Panc1 (cell line): ENCODE measurements at regions not wholly inside any gene's neighbourhood (a gene's known extent, or its start where the extent isn't known, plus 50 kb on each side); places are given as distances from the start of the nearest gene placed in this dataset.

ENCODE experiments used
- ATAC-seq: fragments of 200-7000 bp; cut with Tn5 transposase; 2 replicates; pipeline ENCODE4 v1.9.1; 2020; ENCODE audit warnings: mild to moderate bottlenecking, moderate library complexity
- BruUV-seq: library from RNA; stranded (reverse); fragments of 400-500 nt; replicated peaks from 2 replicates; lab custom pipeline; 2021; lab: Mats Ljungman, UMichigan
- CTCF ChIA-PET: fragments of 300-600 bp; sonication (Branson Sonifier 250); formaldehyde crosslinking; loops from one replicate; lab custom pipeline; 2022; ENCODE audit warnings: antibody characterized with exemption; lab: Charles Lee
- POLR2A ChIA-PET: fragments of 300-600 bp; sonication (Branson Sonifier 250); formaldehyde crosslinking; loops from one replicate; lab custom pipeline; 2022; ENCODE audit warnings: antibody characterized with exemption; lab: Charles Lee
- DNase-seq: peaks from one replicate; pipeline ENCODE4 v3.0.0-alpha.2; 2010; ENCODE audit warnings: low read depth, low spot score
- H3K27ac ChIP-seq: 2 replicates; pipeline ENCODE4 v1.5.1; 2011; ENCODE audit warnings: mild to moderate bottlenecking, low read length, inconsistent platforms
- H3K27me3 ChIP-seq: fragments of 200-500 bp; sonication (Bioruptor generic); 2 replicates; pipeline ENCODE4 v1.6.0; 2014; ENCODE audit warnings: low read length, inconsistent platforms; ENCODE audit not compliant: control insufficient read depth, insufficient read depth
- H3K36me3 ChIP-seq: fragments of 200-500 bp; sonication (Bioruptor generic); 2 replicates; pipeline ENCODE4 v1.5.1; 2014; ENCODE audit warnings: inconsistent platforms, mild to moderate bottlenecking, low read length, moderate library complexity; ENCODE audit not compliant: control insufficient read depth, insufficient read depth
- H3K4me1 ChIP-seq: 2 replicates; pipeline ENCODE4 v1.5.1; 2011; ENCODE audit warnings: inconsistent platforms, mild to moderate bottlenecking, low read length, moderate library complexity; ENCODE audit not compliant: control insufficient read depth, insufficient read depth
- H3K4me3 ChIP-seq, 2 experiments: 2 replicates each; pipeline ENCODE4 v1.5.1; 2011 to 2012; ENCODE audit warnings: low read depth in 2 of 2, low read length in 2 of 2, mild to moderate bottlenecking in 2 of 2, inconsistent platforms in 1 of 2, moderate library complexity in 1 of 2
- H3K9me3 ChIP-seq: fragments of 200-500 bp; sonication (Bioruptor generic); 2 replicates; pipeline ENCODE4 v1.5.1; 2014; ENCODE audit warnings: low read depth, mild to moderate bottlenecking, inconsistent platforms, low read length, moderate library complexity; ENCODE audit not compliant: control insufficient read depth, insufficient read depth
- POLR2AphosphoS5 ChIP-seq: IDR thresholded peaks from 2 replicates; pipeline ENCODE4 v1.6.1; 2012; ENCODE audit warnings: mild to moderate bottlenecking, low read depth, low read length, moderate library complexity
- SIN3A ChIP-seq: IDR thresholded peaks from 2 replicates; pipeline ENCODE4 v1.6.1; 2012; ENCODE audit warnings: low read depth, mild to moderate bottlenecking, low read length, moderate library complexity, borderline replicate concordance; ENCODE audit not compliant: insufficient read depth
- TCF7L2 ChIP-seq: IDR thresholded peaks from 2 replicates; pipeline ENCODE4 v1.6.1; 2011; ENCODE audit warnings: mild to moderate bottlenecking, low read depth, low read length, inconsistent platforms
- in situ Hi-C: cut with HindIII; loops from 2 replicates; pipeline ENCODE4 v1.10.0; 2016; ENCODE audit warnings: low sequenced_read_pairs, low pct_unique_long_range_greater_than_20kb
- intact Hi-C: fragments of 100-400 bp; cut with micrococcal nuclease; formaldehyde crosslinking; loops from one replicate; pipeline ENCODE4 v1.10.0; 2022; ENCODE audit not compliant: unreplicated experiment
- TF ChIP-seq, protein P1 (sequence below): fragments of 450-650 bp; IDR thresholded peaks from 2 replicates; pipeline ENCODE4 v1.5.1; 2017; ENCODE audit warnings: mild to moderate bottlenecking
- TF ChIP-seq, protein P2 (sequence below), 2 experiments: IDR thresholded peaks; 2 replicates each; pipeline ENCODE4 v1.6.1; 2011 to 2012; ENCODE audit warnings: low read depth in 2 of 2, control low read depth in 1 of 2, low read length in 1 of 2, mild to moderate bottlenecking in 1 of 2, moderate library complexity in 1 of 2; ENCODE audit not compliant: insufficient read depth in 1 of 2

DNA sequence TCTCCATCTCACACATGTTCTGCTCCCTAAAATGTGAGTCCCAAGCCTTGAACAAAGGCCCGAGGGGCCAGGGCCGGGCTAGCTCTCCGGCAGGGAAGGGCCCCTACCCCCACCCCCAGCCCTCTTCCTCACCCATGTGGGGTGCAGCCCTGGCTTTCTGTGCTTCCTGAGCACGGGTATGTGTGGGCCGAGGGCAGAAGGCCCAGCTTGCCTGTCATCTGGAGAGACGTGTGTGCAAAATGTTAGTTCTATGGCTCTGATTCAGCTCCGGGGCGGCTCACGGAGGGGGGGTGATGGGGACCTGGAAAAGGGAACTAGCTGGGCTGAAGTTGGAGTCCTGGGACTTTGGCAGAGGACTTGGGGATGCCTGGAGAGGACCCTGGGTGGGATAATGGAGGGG lies 90.3 kb upstream of the ARAP3 start:
- intact Hi-C loops = no loop called here
- ChIA-PET CTCF (no interaction called here), POLR2A (no interaction called here)
- in situ Hi-C loops = no loop called here
- Histone ChIP-seq H3K27me3 (peaks cover 2% of the 10 kb centered on the region; the same call in 1 of the 2 replicates), H3K4me1 (no peaks in the 10 kb centered on the region), H3K27ac (no peak overlapping the region), H3K9me3 (no peaks in the 10 kb centered on the region), H3K4me3 (no peak overlapping the region), H3K36me3 (no peaks in the 10 kb centered on the region)
- ATAC-seq = no peak
- no peak for TF ChIP-seq POLR2AphosphoS5
- TF ChIP-seq SIN3A = no peak
- no TSS peak for BruUV-seq
- DNase-seq = no peak

DNA sequence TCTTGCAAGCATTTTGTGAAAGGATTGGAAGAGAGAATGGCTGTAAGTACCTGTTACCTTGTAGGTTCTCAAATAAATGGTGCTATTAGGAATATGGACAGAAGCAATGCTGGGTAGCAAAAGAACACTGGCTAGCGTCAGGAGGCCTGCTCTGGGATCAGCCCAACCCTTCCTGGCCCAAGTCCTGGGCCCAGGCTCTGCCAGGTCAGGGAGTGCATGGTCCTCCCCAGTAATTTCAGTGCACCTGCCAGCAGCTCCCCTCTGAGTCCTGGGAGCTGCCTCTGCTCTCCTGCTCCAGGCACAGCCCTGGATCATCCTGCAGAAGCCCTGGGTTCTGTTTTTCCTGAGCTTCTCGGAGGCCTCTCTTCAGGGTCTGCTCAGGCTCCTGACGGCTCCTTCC lies 89.5 kb upstream of the ARAP3 start:
- CTCF ChIA-PET = no interaction called here
- Histone ChIP-seq H3K4me3 (no peak overlapping the region), H3K27me3 (peaks cover 2% of the 10 kb centered on the region; the same call in 1 of the 2 replicates), H3K36me3 (no peaks in the 10 kb centered on the region), H3K9me3 (no peaks in the 10 kb centered on the region), H3K4me1 (no peaks in the 10 kb centered on the region), H3K27ac (no peak overlapping the region)
- ATAC-seq (no peak), DNase-seq (no peak)
- BruUV-seq = no TSS peak
- in situ Hi-C loops (no loop called here), intact Hi-C loops (no loop called here)
- TF ChIP-seq, protein P1, sequence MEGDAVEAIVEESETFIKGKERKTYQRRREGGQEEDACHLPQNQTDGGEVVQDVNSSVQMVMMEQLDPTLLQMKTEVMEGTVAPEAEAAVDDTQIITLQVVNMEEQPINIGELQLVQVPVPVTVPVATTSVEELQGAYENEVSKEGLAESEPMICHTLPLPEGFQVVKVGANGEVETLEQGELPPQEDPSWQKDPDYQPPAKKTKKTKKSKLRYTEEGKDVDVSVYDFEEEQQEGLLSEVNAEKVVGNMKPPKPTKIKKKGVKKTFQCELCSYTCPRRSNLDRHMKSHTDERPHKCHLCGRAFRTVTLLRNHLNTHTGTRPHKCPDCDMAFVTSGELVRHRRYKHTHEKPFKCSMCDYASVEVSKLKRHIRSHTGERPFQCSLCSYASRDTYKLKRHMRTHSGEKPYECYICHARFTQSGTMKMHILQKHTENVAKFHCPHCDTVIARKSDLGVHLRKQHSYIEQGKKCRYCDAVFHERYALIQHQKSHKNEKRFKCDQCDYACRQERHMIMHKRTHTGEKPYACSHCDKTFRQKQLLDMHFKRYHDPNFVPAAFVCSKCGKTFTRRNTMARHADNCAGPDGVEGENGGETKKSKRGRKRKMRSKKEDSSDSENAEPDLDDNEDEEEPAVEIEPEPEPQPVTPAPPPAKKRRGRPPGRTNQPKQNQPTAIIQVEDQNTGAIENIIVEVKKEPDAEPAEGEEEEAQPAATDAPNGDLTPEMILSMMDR = no peak
- TF ChIP-seq POLR2AphosphoS5 = no peak
- TF ChIP-seq SIN3A = no peak
- TF ChIP-seq, protein P2, sequence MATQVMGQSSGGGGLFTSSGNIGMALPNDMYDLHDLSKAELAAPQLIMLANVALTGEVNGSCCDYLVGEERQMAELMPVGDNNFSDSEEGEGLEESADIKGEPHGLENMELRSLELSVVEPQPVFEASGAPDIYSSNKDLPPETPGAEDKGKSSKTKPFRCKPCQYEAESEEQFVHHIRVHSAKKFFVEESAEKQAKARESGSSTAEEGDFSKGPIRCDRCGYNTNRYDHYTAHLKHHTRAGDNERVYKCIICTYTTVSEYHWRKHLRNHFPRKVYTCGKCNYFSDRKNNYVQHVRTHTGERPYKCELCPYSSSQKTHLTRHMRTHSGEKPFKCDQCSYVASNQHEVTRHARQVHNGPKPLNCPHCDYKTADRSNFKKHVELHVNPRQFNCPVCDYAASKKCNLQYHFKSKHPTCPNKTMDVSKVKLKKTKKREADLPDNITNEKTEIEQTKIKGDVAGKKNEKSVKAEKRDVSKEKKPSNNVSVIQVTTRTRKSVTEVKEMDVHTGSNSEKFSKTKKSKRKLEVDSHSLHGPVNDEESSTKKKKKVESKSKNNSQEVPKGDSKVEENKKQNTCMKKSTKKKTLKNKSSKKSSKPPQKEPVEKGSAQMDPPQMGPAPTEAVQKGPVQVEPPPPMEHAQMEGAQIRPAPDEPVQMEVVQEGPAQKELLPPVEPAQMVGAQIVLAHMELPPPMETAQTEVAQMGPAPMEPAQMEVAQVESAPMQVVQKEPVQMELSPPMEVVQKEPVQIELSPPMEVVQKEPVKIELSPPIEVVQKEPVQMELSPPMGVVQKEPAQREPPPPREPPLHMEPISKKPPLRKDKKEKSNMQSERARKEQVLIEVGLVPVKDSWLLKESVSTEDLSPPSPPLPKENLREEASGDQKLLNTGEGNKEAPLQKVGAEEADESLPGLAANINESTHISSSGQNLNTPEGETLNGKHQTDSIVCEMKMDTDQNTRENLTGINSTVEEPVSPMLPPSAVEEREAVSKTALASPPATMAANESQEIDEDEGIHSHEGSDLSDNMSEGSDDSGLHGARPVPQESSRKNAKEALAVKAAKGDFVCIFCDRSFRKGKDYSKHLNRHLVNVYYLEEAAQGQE (IDR thresholded peaks at IDR 0.05; ENCODE audit: insufficient read depth in 1 of 2, low read depth in 2 of 2, low read length in 1 of 2) = no peak
- no peak for TF ChIP-seq TCF7L2
- POLR2A ChIA-PET = no interaction called here

DNA sequence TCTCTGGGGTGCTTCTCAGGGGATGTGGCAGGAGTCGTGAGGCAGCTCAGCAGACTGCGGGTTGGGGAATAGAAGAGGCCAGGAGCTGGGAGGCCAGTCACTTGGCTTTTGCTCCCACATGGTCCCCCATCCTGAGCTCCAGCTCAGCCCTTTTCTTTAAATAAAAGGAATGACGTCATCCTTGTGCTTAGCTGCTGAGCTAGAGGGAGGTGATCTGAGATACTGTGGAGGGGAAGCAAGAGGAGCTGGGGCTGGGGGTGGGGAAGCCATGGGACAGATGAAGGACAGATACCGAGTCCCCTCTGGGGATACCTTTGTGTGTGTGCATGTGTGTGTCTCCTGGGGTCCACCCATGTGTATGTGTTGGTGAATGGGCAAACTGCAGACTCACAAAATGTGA lies 89.0 kb upstream of the ARAP3 start:
- POLR2A ChIA-PET = no interaction called here
- CTCF ChIA-PET = no interaction called here
- BruUV-seq = no TSS peak

More for the DNA sequence above, 89.0 kb upstream of the ARAP3 start:
- no peak overlapping the region for H3K4me3 ChIP-seq
- intact Hi-C loops (no loop called here), in situ Hi-C loops (no loop called here)
- H3K27me3 ChIP-seq = peaks cover 2% of the 10 kb centered on the region; the same call in 1 of the 2 replicates
- ATAC-seq (no peak), DNase-seq (no peak)
- TF ChIP-seq, protein P1 = no peak
- TF ChIP-seq POLR2AphosphoS5 = no peak
- TF ChIP-seq TCF7L2 = no peak
- TF ChIP-seq SIN3A = no peak
- TF ChIP-seq, protein P2 (IDR thresholded peaks at IDR 0.05; ENCODE audit: insufficient read depth in 1 of 2, low read depth in 2 of 2, low read length in 1 of 2) = no peak
- no peaks in the 10 kb centered on the region for H3K4me1 ChIP-seq
- H3K9me3 ChIP-seq = no peaks in the 10 kb centered on the region
- H3K27ac ChIP-seq = no peak overlapping the region
- H3K36me3 ChIP-seq = no peaks in the 10 kb centered on the region
